BE2C (cell line): ENCODE measurements at regions not wholly inside any gene's neighbourhood (a gene's known extent, or its start where the extent isn't known, plus 50 kb on each side); places are given as distances from the start of the nearest gene placed in this dataset.
A peak's percentile ranks its signal among the peaks of the same experiment; 100 is the strongest.

Source experiments
- DNase-seq: peaks from one replicate; pipeline ENCODE4 v3.0.0-alpha.2; 2020
- H3K27me3 ChIP-seq: fragments of 250-450 bp; sonication (Bioruptor Pico); 2 replicates; pipeline ENCODE4 v1.5.1; 2020; ENCODE audit warnings: mild to moderate bottlenecking
- H3K36me3 ChIP-seq: fragments of 250-450 bp; sonication (Bioruptor Pico); 2 replicates; pipeline ENCODE4 v1.5.1; 2020; ENCODE audit warnings: mild to moderate bottlenecking
- H3K4me1 ChIP-seq: fragments of 250-450 bp; sonication (Bioruptor Pico); 2 replicates; pipeline ENCODE4 v1.5.1; 2020
- H3K4me3 ChIP-seq: 2 replicates; pipeline ENCODE4 v1.5.1; 2011; ENCODE audit warnings: low read depth, low read length
- H3K9me3 ChIP-seq: fragments of 250-450 bp; sonication (Bioruptor Pico); 2 replicates; pipeline ENCODE4 v1.5.1; 2020
- TF ChIP-seq, protein P1 (sequence below): IDR thresholded peaks from 2 replicates; pipeline ENCODE4 v1.5.1; 2012; ENCODE audit warnings: mild to moderate bottlenecking, low read depth, low read length

DNA sequence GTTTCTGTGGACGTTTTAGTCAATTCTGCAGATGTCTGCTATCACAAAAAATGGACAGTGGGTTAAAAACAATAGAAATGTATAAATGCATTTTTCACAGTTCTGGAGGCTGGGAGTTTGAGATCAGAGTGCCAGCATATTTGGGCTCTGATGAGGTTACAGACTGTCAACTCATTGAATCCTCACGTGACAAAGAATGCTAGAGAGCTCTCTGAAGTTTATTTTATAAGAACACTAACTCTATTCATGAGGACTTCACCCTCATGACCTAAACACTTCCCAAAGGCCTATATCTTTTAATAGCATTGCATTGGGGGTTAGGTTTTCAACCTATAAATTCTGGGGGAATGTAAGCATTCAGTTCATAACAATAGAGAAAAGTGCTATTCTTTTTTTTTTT is 182.6 kb upstream of the SLITRK3 start:
- Histone ChIP-seq H3K36me3 (no peaks in the 10 kb centered on the region), H3K4me1 (no peaks in the 10 kb centered on the region), H3K4me3 (no peak overlapping the region), H3K27me3 (no peaks in the 10 kb centered on the region), H3K9me3 (no peaks in the 10 kb centered on the region)
- no peak for DNase-seq
- TF ChIP-seq, protein P1, sequence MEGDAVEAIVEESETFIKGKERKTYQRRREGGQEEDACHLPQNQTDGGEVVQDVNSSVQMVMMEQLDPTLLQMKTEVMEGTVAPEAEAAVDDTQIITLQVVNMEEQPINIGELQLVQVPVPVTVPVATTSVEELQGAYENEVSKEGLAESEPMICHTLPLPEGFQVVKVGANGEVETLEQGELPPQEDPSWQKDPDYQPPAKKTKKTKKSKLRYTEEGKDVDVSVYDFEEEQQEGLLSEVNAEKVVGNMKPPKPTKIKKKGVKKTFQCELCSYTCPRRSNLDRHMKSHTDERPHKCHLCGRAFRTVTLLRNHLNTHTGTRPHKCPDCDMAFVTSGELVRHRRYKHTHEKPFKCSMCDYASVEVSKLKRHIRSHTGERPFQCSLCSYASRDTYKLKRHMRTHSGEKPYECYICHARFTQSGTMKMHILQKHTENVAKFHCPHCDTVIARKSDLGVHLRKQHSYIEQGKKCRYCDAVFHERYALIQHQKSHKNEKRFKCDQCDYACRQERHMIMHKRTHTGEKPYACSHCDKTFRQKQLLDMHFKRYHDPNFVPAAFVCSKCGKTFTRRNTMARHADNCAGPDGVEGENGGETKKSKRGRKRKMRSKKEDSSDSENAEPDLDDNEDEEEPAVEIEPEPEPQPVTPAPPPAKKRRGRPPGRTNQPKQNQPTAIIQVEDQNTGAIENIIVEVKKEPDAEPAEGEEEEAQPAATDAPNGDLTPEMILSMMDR = no peak

DNA sequence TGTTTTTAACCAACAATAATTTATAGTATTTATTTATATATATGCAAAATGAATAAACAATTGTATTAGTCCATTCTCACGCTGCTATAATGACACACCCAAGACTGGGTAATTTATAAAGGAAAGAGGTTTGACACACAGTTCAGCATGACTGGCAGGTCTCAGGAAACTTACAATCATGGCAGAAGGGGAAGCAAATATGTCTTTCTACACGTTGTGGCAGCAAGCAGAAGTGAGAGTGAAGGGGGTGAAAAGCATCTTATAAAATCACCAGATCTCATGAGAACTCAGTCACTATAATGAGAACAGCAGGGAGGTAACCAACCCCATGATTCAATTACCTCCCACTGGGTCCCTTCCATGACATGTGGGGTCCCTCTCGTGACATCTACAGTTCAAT is 162.8 kb upstream of the SLITRK3 start:
- no peaks in the 10 kb centered on the region for H3K27me3 ChIP-seq
- H3K4me1 ChIP-seq = no peaks in the 10 kb centered on the region
- no peaks in the 10 kb centered on the region for H3K36me3 ChIP-seq
- no peak overlapping the region for H3K4me3 ChIP-seq
- no peaks in the 10 kb centered on the region for H3K9me3 ChIP-seq
- TF ChIP-seq, protein P1 = no peak
- DNase-seq = no peak

DNA sequence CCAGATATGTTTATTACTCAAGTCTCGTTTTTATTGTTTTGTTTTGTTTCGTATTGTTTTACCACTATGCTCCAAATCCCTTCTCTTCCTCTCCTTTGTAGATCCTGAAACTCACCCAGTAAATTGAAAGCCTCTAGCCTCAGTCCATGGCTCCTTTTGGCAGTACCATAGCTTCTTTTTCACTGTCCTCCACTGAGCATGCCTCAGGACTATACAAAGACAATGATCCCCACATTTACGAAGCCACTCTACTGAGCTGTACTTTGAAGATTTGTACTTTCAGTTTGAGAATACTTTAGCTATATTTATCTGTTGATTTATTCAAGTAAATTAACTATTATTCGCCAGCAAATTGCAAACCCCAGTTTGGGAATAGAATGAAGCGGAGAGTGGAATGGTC is 159.1 kb upstream of the SLITRK3 start:
- Histone ChIP-seq H3K27me3 (no peaks in the 10 kb centered on the region), H3K9me3 (no peaks in the 10 kb centered on the region), H3K36me3 (no peaks in the 10 kb centered on the region), H3K4me1 (no peaks in the 10 kb centered on the region), H3K4me3 (no peak overlapping the region)
- TF ChIP-seq, protein P1 = no peak
- no peak for DNase-seq

DNA sequence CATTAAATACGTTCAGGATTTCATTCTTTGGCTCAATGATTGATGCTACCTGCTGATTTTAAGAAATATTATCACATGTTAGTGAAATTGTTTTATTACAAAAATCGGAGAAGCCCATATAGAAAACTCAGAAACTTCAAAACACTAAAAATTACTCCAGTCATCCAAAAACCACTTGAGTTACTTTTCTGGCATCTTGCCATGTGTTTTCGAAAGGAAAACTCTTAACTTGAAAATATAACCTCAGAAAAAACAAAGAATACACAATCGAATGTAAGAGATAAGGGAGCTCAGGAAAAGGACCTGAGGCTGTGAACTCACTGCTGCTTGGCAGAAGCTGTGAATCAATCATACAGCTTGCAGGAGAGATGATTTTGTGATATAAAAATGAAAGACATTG is 151.3 kb upstream of the SLITRK3 start:
- Histone ChIP-seq H3K4me1 (no peaks in the 10 kb centered on the region), H3K27me3 (no peaks in the 10 kb centered on the region), H3K9me3 (no peaks in the 10 kb centered on the region), H3K4me3 (no peak overlapping the region), H3K36me3 (no peaks in the 10 kb centered on the region)
- no peak for DNase-seq
- TF ChIP-seq, protein P1 = no peak

DNA sequence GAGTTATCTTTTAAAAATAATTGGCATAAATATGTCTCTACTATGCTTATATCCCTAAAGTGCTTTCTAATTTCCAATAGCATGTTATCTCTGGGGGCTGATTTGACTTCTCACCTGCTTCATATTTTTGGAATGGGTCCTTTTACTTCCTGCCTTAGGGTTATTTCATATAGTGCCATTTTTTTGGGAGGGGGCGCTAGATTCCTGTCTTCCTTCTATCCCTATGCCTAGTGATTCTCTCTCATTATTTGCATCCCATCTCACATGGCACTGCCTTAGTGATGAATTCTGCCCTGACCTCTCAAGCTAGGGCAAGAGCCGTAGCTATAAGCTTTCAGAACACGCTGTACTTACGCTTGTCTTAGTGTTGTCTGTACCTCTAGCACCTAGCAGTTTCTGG is 150.3 kb upstream of the SLITRK3 start:
- Histone ChIP-seq H3K4me3 (no peak overlapping the region), H3K4me1 (no peaks in the 10 kb centered on the region), H3K9me3 (no peaks in the 10 kb centered on the region), H3K36me3 (no peaks in the 10 kb centered on the region), H3K27me3 (no peaks in the 10 kb centered on the region)
- DNase-seq = no peak
- TF ChIP-seq, protein P1 = peak; percentile 16; the same call in 1 of the 2 replicates

DNA sequence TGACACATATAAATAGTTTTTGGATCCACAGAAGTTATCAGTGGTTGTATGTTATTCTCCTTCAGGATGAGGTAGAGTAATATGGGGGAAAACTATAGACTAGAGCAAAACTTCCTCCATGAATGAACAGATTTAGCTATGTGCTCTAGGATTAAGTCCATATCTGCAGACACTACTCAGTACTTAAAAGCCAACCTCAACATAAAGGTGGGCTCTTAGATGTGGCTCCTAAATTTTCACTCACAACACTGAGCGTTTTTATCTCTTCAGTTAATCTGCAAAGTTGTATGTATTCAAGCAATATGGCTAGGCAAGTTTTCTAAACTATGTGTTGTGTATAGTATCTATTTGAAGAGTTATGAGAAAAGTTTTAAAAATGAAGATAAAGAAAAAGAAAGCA is 147.0 kb upstream of the SLITRK3 start:
- no peak overlapping the region for H3K4me3 ChIP-seq
- H3K27me3 ChIP-seq = no peaks in the 10 kb centered on the region
- TF ChIP-seq, protein P1 = no peak
- no peaks in the 10 kb centered on the region for H3K36me3 ChIP-seq
- H3K4me1 ChIP-seq = no peaks in the 10 kb centered on the region
- no peak for DNase-seq
- H3K9me3 ChIP-seq = no peaks in the 10 kb centered on the region
